ENCODE measurements at regions not wholly inside any gene's neighbourhood (a gene's known extent, or its start where the extent isn't known, plus 50 kb on each side); places are given as distances from the start of the nearest gene placed in this dataset.
"Not testable (repeated sequence)": the region's sequence is repeated elsewhere in the genome, so short reads cannot be mapped to it uniquely, and the experiment has no call there.

DNA sequence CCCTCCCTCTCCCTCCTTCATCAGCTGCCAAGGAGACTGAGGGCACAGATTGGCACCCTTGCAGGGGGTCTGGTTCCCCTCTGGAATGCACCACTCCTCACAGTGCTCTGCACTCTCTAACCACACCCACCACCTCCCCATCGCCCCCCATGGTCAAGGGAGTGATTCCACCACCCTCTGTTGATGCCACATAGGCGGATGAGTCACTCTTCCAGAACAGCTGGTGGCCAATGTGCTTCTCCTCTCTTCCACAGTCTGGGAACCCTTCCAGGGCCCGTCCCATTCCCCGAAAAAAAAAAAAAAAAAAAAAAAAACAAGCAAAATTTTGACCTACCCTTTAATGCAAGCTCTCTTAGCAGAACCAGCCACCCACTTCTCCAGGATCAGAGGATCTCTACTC, 341.3 kb upstream of the KLF3 start:
- Mint-ChIP-seq H3K9me3 (peaks cover 17% of the 10 kb centered on the region), H3K36me3 (peaks cover 13% of the 10 kb centered on the region), H3K4me3 (no peak overlapping the region), H3K4me1 (peaks cover 58% of the 10 kb centered on the region), H3K27ac (no peak overlapping the region), H3K27me3 (no peaks in the 10 kb centered on the region)
- no peak for DNase-seq

DNA sequence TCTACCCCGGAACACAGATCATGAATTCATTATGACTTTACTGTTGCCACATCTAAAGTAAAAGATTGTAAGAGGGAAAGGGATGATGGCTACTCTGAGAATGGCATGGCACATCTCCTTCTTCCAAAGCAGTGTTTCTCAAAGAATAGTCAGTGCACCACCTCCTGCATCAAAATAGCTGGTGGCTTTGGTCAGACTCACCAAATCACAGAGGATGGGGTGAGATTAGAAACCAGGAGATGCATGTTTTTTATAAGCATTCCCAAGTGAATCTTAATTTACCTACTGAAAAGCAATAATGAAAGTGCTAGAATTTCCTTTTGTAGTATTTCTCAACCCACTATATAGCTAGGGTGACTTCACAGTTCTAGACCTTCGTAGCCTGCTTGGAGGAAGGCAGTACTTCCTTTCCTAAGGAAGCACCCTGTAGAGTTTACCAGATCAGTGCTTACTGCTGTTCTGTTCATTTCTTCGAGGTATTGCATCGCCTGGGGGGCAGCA, 340.8 kb upstream of the KLF3 start:
- no peak for DNase-seq
- no peaks in the 10 kb centered on the region for H3K27me3 Mint-ChIP-seq
- no peak overlapping the region for H3K4me3 Mint-ChIP-seq
- peak overlapping the region; percentile 30 for H3K27ac Mint-ChIP-seq
- peaks cover 13% of the 10 kb centered on the region for H3K36me3 Mint-ChIP-seq
- peaks cover 60% of the 10 kb centered on the region for H3K4me1 Mint-ChIP-seq
- H3K9me3 Mint-ChIP-seq, result peaks cover 17% of the 10 kb centered on the region

DNA sequence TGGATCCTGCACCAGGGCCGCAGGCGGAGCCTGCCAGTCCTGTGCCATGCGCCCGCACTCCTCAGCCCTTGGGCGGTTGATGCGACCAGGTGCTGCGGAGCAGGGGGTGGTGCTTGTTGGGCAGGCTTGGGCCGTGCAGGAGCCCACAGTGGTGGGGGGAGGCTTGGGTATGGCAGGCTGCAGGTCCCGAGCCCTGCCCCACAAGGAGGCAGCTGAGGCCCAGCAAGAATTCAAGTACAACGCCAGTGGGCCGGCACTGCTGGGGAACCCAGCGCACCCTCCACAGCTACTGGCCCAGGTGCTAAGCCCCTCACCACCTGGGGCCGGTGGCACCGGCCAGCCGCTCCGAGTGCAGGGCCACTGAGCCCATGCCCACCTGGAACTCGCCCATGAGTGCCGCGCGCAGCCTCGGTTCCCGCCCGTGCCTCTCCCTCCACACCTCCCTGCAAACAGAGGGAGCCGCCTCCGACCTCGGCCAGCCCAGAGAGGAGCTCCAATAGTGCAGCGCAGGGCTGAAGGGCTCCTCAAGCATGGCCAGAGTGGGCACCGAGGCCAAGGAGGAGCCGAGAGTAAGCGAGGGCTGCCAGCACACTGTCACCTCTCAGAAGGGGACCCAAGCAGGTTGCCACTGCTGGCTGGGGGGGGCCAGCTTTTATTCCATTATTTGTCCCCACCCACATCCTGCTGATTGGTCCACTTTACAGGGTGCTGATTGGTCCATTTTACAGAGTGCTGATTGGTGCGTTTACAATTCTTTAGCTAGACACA, 339.0 kb upstream of the KLF3 start:
- no peak for DNase-seq
- H3K27ac Mint-ChIP-seq, result no peak overlapping the region
- H3K9me3 Mint-ChIP-seq, result peaks cover 17% of the 10 kb centered on the region
- no peaks in the 10 kb centered on the region for H3K27me3 Mint-ChIP-seq
- no peak overlapping the region for H3K4me3 Mint-ChIP-seq
- H3K4me1 Mint-ChIP-seq, result peaks cover 59% of the 10 kb centered on the region
- H3K36me3 Mint-ChIP-seq, result peaks cover 14% of the 10 kb centered on the region

DNA sequence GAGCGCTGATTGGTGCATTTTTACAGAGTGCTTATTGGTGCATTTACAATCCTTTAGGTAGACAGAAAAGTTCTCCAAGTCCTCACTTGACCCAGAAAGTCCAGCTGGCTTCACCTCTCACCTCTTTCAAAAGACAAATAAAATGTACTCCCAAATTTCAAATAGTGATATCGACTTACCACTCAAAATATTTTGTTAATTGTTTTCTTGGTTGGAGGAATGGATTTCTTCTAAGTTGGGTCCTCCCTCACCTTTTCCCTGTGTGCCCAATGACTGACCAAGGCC, 338.4 kb upstream of the KLF3 start:
- peaks cover 58% of the 10 kb centered on the region for H3K4me1 Mint-ChIP-seq

DNA sequence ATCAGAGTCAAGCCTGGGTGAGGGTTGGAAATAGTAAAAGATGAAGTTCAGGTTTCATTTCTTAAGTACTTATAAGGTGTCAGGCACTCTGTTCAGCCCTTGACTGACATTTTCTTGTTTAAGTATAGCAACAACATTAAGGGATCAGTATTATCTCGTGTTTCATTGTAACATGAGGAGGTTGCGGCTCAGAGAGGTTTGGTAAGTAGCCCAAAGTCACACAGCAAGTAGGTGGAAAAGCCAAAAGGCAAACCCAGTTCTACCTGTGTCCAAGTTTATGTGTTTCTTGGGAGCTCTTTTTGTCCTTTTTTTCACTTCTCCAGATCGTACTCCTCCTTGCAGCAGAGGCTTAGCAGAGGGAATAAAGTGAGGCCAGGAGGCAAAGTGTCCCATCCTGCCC, 337.5 kb upstream of the KLF3 start:
- Mint-ChIP-seq H3K36me3 (peaks cover 14% of the 10 kb centered on the region), H3K9me3 (peaks cover 17% of the 10 kb centered on the region), H3K4me1 (peaks cover 60% of the 10 kb centered on the region), H3K27ac (no peak overlapping the region), H3K4me3 (no peak overlapping the region), H3K27me3 (no peaks in the 10 kb centered on the region)
- DNase-seq, result no peak

More for the DNA sequence above, 338.4 kb upstream of the KLF3 start:
- peaks cover 14% of the 10 kb centered on the region for H3K36me3 Mint-ChIP-seq
- no peak for DNase-seq
- H3K27ac Mint-ChIP-seq, result no peak overlapping the region
- H3K4me3 Mint-ChIP-seq, result no peak overlapping the region
- peaks cover 17% of the 10 kb centered on the region for H3K9me3 Mint-ChIP-seq
- H3K27me3 Mint-ChIP-seq, result no peaks in the 10 kb centered on the region

DNA sequence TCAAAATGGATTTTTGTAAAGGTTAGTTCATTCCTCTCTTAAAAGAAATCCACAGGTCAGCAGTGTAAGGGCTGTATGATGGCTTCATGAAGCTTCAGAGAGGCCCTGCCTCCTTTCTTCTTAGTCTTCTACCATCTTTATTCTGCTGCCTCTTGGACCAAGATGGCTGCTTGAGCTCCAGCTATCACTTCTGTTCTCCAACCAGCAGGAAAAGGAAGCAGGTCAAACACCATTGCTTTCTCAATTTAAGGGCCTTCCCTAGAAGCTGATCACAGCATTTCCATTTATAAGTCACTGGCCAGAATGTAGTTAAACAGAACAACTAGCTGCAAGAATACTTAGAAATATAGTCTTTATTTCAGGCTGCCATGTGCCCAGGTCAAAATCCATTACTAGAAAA, 336.8 kb upstream of the KLF3 start:
- Mint-ChIP-seq H3K27ac (no peak overlapping the region), H3K36me3 (peaks cover 14% of the 10 kb centered on the region), H3K27me3 (no peaks in the 10 kb centered on the region), H3K9me3 (peaks cover 17% of the 10 kb centered on the region), H3K4me1 (peaks cover 56% of the 10 kb centered on the region), H3K4me3 (no peak overlapping the region)
- DNase-seq, result no peak

DNA sequence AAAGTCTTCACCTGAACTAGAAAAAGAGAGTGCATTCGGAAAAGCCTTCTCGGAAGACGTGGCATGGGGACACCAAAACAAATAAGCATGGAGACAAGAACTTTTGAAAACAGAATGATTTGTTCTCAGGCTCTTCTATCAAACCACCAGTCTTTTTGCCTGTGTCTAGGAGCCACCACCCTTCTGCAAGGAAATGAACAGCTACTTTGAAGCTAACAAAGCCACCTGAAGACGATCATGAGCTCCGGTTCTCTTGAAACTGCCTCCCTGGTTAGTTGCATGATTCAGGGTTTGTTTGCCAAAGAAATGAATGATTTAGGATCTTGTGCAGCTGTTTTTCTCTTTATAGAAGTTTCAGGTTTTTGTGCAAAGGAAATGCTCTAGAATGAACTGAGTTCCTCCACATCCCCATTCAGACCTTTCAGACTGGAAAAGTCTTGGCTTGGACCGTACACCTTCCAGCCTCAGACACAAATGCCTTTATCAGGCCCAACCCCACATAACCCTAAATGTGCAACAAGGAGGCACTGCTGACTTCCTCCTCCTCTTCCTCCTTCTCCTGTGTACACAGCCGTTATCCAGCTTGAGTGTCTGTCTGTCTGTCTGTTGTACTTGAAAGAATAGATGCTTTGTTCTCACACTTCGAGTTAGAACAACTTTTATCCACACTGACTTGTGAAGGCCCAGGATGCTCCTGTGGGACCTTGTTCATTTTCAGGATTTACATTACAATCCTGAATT, 334.8 kb upstream of the KLF3 start:
- Mint-ChIP-seq H3K4me3 (no peak overlapping the region), H3K4me1 (peaks cover 57% of the 10 kb centered on the region), H3K9me3 (peaks cover 15% of the 10 kb centered on the region), H3K27ac (peak overlapping the region; percentile 18), H3K36me3 (peaks cover 12% of the 10 kb centered on the region), H3K27me3 (no peaks in the 10 kb centered on the region)
- DNase-seq, result no peak

DNA sequence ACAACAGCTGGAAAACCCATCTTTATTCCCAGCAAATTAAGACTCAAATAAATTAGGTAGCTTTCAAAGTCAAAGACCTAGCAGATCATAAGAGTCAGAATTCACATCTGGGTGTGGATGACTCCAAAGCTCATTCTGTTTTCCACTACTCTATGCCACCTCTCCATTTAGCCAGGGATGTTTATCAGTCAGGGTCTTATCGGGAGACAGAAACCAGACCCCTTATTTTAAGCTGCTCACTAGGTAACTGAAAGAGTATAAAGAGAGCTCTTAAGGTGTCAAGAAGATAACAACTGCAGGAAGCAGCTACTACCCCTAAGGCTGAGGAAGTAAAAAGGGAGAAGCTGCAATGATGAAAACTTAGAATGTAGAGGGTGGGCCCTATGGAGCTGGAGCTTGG, 333.7 kb upstream of the KLF3 start:
- peaks cover 10% of the 10 kb centered on the region for H3K36me3 Mint-ChIP-seq
- DNase-seq, result no peak
- no peaks in the 10 kb centered on the region for H3K27me3 Mint-ChIP-seq
- H3K4me1 Mint-ChIP-seq, result peaks cover 64% of the 10 kb centered on the region
- peaks cover 13% of the 10 kb centered on the region for H3K9me3 Mint-ChIP-seq
- no peak overlapping the region for H3K27ac Mint-ChIP-seq
- no peak overlapping the region for H3K4me3 Mint-ChIP-seq

DNA sequence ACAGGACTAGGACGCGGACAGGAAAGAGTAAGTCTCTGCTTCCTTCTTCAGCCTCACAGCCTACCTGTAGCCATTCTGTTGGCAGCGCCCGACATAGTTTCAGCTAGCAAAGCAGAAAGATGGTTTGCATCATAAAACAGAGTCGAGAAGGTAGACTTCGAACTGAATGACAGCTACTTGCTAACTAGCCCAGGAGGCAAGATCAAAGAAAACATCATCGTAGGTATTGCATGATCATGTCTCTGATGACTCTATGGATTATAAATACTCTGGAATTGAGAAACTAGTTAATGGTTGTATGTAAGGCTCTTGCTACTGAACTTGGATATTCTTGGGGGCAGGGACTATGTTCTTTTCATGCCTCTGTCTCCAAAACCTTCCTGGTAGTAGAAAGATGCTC, 333.1 kb upstream of the KLF3 start:
- Mint-ChIP-seq H3K9me3 (peaks cover 13% of the 10 kb centered on the region), H3K27ac (no peak overlapping the region), H3K4me3 (no peak overlapping the region), H3K27me3 (no peaks in the 10 kb centered on the region), H3K4me1 (peaks cover 65% of the 10 kb centered on the region), H3K36me3 (peaks cover 10% of the 10 kb centered on the region)
- no peak for DNase-seq

DNA sequence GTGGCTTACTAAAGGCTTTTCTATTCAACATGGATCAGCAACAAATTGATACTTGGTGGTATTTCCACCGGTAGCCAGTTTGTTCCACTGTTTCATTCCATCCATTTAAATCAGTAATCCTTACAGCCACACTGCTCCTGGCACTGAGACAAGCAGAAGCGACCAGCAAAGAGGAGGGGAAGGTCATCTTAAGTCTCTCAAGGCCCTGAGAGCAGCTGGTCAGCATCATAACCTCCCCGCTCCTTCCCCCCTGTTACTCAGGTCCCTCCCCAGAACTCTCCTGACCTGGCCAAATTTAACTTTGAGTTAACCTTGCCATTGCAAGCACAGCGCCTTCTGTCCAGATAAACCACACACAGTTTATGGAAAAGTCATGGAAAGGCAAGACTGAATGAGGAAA, 331.3 kb upstream of the KLF3 start:
- H3K27me3 Mint-ChIP-seq, result no peaks in the 10 kb centered on the region
- H3K9me3 Mint-ChIP-seq, result peaks cover 5% of the 10 kb centered on the region
- DNase-seq, result no peak
- H3K4me1 Mint-ChIP-seq, result peaks cover 56% of the 10 kb centered on the region
- peaks cover 10% of the 10 kb centered on the region for H3K36me3 Mint-ChIP-seq
- H3K4me3 Mint-ChIP-seq, result no peak overlapping the region
- H3K27ac Mint-ChIP-seq, result no peak overlapping the region

DNA sequence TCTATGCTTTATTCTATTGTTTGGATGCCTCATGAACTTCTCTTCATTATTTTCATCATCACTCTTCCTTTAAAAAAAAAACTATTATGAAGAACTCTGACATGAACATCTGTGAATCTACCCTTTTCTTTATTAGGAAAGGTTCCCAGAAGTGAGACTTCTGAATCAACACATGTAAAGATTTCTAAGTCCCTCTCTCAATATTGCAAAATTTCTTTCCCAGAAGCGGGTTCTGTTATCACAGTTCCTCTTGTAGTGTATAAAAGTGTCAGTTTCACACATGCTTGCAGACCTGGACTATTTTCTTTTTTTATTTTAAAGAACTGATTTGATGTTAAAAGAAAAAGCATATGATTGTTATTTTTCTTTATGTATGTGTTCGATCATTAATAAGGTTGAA, 330.8 kb upstream of the KLF3 start:
- Mint-ChIP-seq H3K27me3 (no peaks in the 10 kb centered on the region), H3K4me3 (no peak overlapping the region), H3K36me3 (peaks cover 15% of the 10 kb centered on the region), H3K9me3 (peaks cover 11% of the 10 kb centered on the region), H3K27ac (no peak overlapping the region), H3K4me1 (peaks cover 51% of the 10 kb centered on the region)
- no peak for DNase-seq

DNA sequence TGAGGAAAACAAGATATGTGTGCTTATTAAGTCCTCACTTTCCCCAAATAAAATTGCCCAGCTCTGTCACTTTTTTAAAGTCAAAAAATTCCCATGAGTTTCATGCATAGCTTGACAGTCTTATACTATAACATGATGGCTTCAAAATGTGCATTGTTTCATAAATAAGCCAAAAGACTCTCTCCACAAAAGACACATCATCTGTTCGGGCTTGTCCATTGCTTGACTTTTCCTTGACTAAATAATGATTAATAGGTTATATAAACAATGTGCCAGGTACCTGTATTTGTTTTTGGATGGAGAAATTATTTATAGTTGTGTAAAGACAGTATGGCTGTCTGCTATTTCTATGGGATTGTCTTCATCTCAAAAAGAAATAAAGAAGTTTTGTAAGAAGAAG, 329.2 kb upstream of the KLF3 start:
- Mint-ChIP-seq H3K27me3 (no peaks in the 10 kb centered on the region), H3K27ac (no peak overlapping the region), H3K36me3 (peaks cover 26% of the 10 kb centered on the region), H3K4me1 (peaks cover 36% of the 10 kb centered on the region), H3K4me3 (peak overlapping the region; percentile 4), H3K9me3 (peaks cover 24% of the 10 kb centered on the region)
- DNase-seq, result no peak

DNA sequence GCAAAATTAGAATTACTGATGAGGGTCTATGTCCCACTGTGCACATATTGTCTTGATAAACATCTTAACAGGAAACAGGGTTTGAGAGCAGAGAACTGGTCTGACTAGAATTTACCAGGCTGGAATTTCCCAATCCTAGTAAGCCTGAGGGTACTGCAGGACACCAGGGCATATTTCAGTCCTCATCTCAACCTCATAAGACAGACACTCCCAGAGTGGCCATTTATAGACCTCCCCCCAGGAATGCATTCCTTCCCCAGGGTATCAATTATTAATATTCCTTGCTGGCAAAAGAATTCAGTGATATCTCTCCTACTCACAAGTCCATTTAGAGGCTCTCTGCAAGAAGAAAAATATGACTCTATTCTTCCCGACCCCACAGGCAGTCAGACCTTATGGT, 325.1 kb upstream of the KLF3 start:
- H3K27me3 Mint-ChIP-seq, DNase-seq, H3K27ac Mint-ChIP-seq, H3K4me3 Mint-ChIP-seq: not testable (repeated sequence)
- Mint-ChIP-seq H3K36me3 (peaks cover 26% of the 10 kb centered on the region), H3K9me3 (peaks cover 24% of the 10 kb centered on the region), H3K4me1 (peaks cover 16% of the 10 kb centered on the region)

DNA sequence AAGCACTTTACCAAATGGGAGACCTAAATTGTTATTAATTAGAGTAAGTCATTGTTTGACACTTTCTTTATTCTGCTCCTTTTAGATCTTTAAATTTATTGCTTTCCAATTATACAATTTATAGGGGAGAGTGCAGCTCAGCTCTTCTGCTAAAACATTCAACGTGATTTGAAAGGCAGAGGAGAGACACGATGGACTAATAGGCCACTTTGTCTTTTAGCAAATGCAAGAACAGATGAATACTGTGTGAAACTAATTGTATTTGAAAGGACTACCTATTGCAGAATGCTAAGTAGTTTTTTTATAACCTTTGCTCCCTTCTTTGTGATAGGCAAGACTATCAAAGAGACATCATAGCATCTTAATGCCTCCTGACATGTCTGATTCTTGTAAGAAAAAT, 320.4 kb upstream of the KLF3 start:
- Mint-ChIP-seq H3K4me1 (no peaks in the 10 kb centered on the region), H3K27ac (no peak overlapping the region), H3K27me3 (no peaks in the 10 kb centered on the region), H3K4me3 (no peak overlapping the region), H3K9me3 (peaks cover 29% of the 10 kb centered on the region), H3K36me3 (peaks cover 12% of the 10 kb centered on the region)
- no peak for DNase-seq

DNA sequence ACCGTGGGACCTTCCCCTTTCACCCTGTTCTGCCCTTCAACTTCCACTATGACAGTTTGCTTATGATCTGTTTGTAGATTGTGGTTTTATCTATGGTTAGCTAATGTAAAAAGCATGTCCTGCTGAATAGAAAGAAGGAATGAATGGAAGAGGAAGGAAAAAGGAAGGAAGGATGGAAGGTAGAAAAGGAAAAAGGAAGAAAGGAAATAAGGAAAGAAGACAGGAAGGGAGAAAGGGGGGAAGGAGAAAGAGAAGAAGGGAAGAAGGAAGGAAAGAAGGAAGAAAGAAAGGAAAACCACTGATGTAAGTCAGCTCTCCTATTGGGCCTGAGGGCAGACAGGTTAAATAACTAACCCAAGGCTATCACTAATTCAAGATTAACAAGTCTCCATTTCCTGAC, 319.1 kb upstream of the KLF3 start:
- peaks cover 20% of the 10 kb centered on the region for H3K9me3 Mint-ChIP-seq
- no peaks in the 10 kb centered on the region for H3K27me3 Mint-ChIP-seq
- no peak overlapping the region for H3K4me3 Mint-ChIP-seq
- H3K27ac Mint-ChIP-seq, result no peak overlapping the region
- H3K36me3 Mint-ChIP-seq, result peaks cover 4% of the 10 kb centered on the region
- H3K4me1 Mint-ChIP-seq, result no peaks in the 10 kb centered on the region
- DNase-seq, result no peak

DNA sequence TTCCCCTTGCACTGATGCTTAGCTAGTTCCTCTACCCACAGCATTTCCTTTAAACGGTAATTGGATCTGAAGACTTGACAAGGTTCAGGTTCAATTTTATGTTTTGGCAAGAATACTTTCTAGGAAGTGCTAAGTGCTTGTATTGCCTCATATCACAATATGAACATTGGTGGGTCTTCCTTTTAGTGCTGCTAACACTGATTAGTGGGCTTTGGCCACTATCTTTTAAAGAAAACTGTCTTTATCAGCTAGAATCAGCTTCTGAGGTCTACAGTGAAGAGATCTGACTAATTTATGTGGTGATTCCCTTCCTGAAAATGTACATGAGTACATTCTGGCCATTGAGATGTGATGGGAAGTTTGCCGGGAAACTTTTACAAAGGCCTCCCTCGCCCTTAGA, 316.7 kb upstream of the KLF3 start:
- Mint-ChIP-seq H3K36me3 (peaks cover 9% of the 10 kb centered on the region), H3K9me3 (peaks cover 26% of the 10 kb centered on the region), H3K4me3 (no peak overlapping the region), H3K27me3 (no peaks in the 10 kb centered on the region), H3K4me1 (no peaks in the 10 kb centered on the region), H3K27ac (no peak overlapping the region)
- no peak for DNase-seq
